ENCODE measurements at regions not wholly inside any gene's neighbourhood (a gene's known extent, or its start where the extent isn't known, plus 50 kb on each side); places are given as distances from the start of the nearest gene placed in this dataset.

DNA sequence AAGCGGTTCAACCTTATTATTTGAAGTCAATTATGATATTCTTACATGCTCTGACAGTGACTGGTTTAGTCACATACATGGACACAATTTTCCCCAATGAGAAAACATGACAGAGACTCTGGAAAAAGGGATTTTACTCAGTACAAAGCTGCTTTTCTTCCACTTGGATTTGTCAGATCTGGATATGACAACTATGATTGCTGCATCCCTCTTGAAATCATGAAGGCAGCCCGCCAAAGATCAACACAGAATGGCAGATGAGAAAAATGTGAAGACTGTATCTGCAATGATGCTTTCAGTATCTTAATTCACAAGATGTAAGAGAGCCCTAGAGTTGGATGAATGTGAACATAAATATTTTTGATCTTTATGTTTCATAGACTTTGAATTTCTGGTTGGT, 439.6 kb downstream of the CDH8 start:
- FAIRE-seq (no peak), DNase-seq (no peak)
- no peaks in the 10 kb centered on the region for H3K36me3 ChIP-seq (ENCODE audit: control insufficient read depth in 2 of 3, insufficient read depth in 3 of 3, low read length in 3 of 3)
- H3K27ac ChIP-seq (ENCODE audit: low read depth in 2 of 2, low read length in 2 of 2): no peak overlapping the region
- intact Hi-C loops (cut with DNase I): no loop called here
- no peaks in the 10 kb centered on the region for H3K4me1 ChIP-seq (ENCODE audit: control insufficient read depth in 2 of 3, insufficient read depth in 2 of 3, low read depth in 1 of 3, low read length in 3 of 3)
- H3K4me3 ChIP-seq (ENCODE audit: low read length in 3 of 3): no peak overlapping the region
- H3K9ac ChIP-seq (ENCODE audit: low read length in 3 of 3): no peak overlapping the region
- TF ChIP-seq, protein P1, sequence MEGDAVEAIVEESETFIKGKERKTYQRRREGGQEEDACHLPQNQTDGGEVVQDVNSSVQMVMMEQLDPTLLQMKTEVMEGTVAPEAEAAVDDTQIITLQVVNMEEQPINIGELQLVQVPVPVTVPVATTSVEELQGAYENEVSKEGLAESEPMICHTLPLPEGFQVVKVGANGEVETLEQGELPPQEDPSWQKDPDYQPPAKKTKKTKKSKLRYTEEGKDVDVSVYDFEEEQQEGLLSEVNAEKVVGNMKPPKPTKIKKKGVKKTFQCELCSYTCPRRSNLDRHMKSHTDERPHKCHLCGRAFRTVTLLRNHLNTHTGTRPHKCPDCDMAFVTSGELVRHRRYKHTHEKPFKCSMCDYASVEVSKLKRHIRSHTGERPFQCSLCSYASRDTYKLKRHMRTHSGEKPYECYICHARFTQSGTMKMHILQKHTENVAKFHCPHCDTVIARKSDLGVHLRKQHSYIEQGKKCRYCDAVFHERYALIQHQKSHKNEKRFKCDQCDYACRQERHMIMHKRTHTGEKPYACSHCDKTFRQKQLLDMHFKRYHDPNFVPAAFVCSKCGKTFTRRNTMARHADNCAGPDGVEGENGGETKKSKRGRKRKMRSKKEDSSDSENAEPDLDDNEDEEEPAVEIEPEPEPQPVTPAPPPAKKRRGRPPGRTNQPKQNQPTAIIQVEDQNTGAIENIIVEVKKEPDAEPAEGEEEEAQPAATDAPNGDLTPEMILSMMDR (IDR thresholded peaks at IDR 0.05; ENCODE audit: borderline replicate concordance, extremely low read depth, insufficient read depth): no peak
- no peaks in the 10 kb centered on the region for H3K27me3 ChIP-seq (ENCODE audit: control insufficient read depth, insufficient read depth, low read length)
- H3K9me3 ChIP-seq (ENCODE audit: control insufficient read depth in 2 of 3, insufficient read depth in 1 of 3, low read length in 3 of 3): peaks cover 0 to 3% (median 0%) of the 10 kb centered on the region in 3 donors

DNA sequence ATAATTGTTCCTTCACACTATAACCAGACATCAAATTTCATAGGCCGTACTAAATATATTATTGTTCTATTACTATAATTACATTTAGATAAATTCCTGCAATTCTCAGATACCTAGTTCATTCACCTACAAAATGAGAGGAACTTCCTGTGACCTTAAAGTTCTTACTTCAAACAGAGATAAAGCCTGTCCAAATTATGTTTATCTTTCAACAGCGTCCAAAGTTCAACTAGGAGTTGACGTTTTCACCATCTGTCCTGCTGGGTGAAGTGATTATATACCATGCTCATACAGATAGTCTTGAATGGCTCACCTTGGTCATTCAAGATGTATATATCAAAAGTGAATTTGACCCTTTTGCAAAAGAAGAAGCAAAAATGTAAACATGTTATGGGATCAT, 440.6 kb downstream of the CDH8 start:
- Histone ChIP-seq H3K27me3 (ENCODE audit: control insufficient read depth, insufficient read depth, low read length) (no peaks in the 10 kb centered on the region), H3K9me3 (ENCODE audit: control insufficient read depth in 2 of 3, insufficient read depth in 1 of 3, low read length in 3 of 3) (peaks cover 0 to 3% (median 0%) of the 10 kb centered on the region in 3 donors), H3K4me3 (ENCODE audit: low read length in 3 of 3) (no peak overlapping the region), H3K4me1 (ENCODE audit: control insufficient read depth in 2 of 3, insufficient read depth in 2 of 3, low read depth in 1 of 3, low read length in 3 of 3) (no peaks in the 10 kb centered on the region), H3K36me3 (ENCODE audit: control insufficient read depth in 2 of 3, insufficient read depth in 3 of 3, low read length in 3 of 3) (no peaks in the 10 kb centered on the region), H3K9ac (ENCODE audit: low read length in 3 of 3) (no peak overlapping the region), H3K27ac (ENCODE audit: low read depth in 2 of 2, low read length in 2 of 2) (no peak overlapping the region)
- TF ChIP-seq, protein P1 (IDR thresholded peaks at IDR 0.05; ENCODE audit: borderline replicate concordance, extremely low read depth, insufficient read depth): no peak
- DNase-seq: no peak
- no peak for FAIRE-seq
- intact Hi-C loops (cut with DNase I): no loop called here

DNA sequence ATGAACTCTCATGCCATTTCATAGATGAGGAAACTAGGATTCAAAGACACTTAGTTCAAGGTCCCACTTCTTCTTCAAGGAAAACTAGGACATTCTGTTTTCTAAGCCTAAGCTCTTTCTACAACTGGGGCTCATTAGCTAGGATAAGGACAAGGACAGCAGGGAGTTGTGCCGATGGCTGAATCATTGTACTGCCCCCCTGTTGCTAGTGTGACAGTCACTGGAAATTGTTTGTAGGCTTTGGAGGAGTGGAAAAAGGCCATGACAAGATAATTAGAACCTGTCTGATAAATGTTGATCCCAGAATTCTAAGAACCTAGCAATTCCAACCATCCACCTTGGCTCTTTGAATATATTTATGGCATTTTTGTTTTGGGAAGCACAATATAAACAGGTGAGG, 445.7 kb downstream of the CDH8 start:
- H3K27me3 ChIP-seq (ENCODE audit: control insufficient read depth, insufficient read depth, low read length): no peaks in the 10 kb centered on the region
- no peak overlapping the region for H3K27ac ChIP-seq (ENCODE audit: low read depth in 2 of 2, low read length in 2 of 2)
- intact Hi-C loops (cut with DNase I): no loop called here

More for the DNA sequence above, 445.7 kb downstream of the CDH8 start:
- Histone ChIP-seq H3K4me1 (ENCODE audit: control insufficient read depth in 2 of 3, insufficient read depth in 2 of 3, low read depth in 1 of 3, low read length in 3 of 3) (no peaks in the 10 kb centered on the region), H3K9ac (ENCODE audit: low read length in 3 of 3) (no peak overlapping the region), H3K36me3 (ENCODE audit: control insufficient read depth in 2 of 3, insufficient read depth in 3 of 3, low read length in 3 of 3) (no peaks in the 10 kb centered on the region), H3K9me3 (ENCODE audit: control insufficient read depth in 2 of 3, insufficient read depth in 1 of 3, low read length in 3 of 3) (peaks cover 0 to 3% (median 0%) of the 10 kb centered on the region in 3 donors), H3K4me3 (ENCODE audit: low read length in 3 of 3) (no peak overlapping the region)
- TF ChIP-seq, protein P1 (IDR thresholded peaks at IDR 0.05; ENCODE audit: borderline replicate concordance, extremely low read depth, insufficient read depth): no peak
- no peak for DNase-seq
- no peak for FAIRE-seq

All from kidney (tissue), 13 donors.